MV-4-11 (cell line): ENCODE measurements at regions not wholly inside any gene's neighbourhood (a gene's known extent, or its start where the extent isn't known, plus 50 kb on each side); places are given as distances from the start of the nearest gene placed in this dataset.

ENCODE experiments used
- DNase-seq: peaks from one replicate; lab custom pipeline; 2025; lab: John Stamatoyannopoulos, UW

DNA sequence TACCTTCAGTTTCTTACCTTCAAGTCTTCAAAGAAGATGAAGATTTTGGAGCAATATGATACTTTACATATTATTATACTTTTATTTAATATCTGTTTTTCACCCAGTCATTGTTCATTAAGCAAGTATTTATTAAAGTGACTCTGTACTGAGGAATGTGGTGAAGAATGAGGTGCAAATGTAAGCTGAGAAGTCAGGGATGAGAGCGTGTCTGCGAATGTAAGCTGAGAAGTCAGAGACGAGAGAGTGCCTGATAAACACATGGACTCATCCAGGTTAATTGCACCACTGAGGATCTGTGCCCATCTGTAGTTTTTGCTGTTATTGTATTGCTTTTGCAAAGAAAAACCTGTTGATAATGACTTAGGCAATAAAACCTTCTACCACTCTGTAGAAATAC is 211.9 kb upstream of the FAR2 start:
- no peak for DNase-seq

DNA sequence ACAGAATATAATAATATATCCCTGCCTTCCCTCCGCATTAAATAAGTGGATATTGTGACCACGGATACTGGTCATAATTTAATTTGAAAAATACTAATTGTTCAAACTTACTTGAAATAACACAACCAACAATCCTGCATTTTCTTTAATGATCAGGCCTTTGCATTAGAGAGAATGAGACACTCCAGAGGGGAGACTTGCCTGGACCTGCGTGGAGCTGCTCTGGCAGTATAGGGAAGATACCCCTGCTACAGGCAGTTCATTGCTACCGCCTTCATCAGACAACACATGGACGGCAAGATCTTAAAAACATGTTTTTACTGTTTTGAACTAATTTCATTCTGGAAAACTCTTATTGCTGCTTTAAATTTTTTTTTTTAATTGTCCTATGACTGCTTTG is 211.0 kb upstream of the FAR2 start:
- DNase-seq = no peak

DNA sequence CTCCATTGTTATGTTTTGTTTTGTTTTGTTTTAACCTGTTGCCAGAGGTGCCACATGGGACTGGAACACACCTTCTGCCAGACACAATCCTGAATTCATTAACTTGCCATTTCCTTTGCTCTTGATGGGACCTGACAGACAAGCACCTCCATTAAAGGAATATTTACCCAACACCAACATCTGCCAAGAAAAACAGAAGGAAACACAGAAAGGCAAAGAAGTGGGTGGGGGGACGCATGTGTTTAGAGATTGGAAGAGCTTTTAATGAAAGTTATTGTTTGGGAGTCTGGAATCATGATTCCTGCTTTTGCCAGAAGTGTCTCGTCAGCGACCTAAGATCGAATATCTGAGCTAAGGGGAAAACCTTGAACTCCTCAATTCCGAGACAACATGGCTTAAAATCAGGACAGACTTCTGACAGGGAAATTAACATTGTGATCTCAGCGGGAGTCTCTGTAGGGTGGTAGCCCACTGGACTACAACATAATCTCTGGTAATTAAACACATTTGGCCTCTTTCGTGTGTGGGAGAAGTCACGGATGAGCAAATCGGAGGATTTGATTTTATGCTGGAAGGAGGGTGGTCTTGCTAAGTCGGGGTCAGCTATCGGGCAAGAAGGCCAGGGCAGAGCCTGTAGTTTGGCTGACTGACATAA is 210.4 kb upstream of the FAR2 start:
- no peak for DNase-seq

DNA sequence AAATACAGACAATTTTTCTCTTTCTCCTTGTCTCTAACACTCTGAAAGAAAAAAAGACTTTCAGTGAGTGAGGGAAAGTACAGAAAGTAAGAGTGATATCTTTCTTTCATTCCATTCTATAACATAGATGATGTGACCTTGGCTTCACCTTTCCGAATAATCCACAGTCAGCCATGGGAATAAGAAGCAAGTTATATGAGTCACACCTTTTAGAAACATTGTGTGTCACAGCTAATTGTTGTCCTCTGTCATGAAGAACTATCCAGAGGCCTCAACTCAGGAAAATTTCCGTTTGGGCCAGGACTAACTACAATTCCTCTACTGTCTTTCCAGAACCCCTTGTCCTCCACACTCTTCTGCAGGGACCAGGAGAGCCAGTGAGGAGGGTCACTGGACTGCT is 209.7 kb upstream of the FAR2 start:
- DNase-seq = no peak

DNA sequence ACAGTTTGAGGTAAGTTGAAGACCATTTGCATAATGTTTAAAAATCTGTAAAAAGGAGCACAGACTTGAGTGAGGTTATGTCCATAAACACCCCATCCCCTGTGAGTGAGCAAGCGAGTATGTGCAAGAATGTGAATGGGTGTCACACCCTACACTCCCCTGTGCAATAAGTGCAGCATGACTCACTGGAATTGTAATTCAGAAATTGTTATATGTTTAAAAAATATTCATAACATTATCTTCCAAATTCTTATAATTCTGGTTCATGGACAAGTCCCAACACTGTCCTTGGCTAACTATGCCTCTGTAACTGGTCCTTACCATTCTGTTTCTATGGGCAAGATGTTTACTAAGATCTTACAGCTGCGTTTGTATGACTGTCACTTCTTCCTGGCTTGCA is 207.8 kb upstream of the FAR2 start:
- DNase-seq = no peak

DNA sequence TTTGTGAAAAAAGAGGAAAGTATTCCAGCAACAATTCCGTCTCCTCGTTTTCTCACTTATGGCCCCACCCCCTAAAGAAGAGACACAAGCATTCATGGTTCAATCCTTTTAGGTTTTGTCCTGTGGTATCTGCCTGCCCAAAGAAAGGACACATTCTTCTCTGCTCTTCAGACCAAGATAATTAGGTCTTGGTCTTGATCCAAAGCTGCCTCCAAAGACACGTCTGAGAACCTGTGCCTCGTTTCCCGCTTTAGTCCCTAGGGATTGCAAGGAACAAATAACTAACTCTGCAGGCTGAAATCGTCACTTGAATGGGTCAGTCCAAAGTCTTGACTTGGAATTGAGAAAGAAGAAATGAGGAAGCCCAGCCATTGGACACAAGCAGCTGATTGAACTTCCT is 202.7 kb upstream of the FAR2 start:
- DNase-seq = no peak

DNA sequence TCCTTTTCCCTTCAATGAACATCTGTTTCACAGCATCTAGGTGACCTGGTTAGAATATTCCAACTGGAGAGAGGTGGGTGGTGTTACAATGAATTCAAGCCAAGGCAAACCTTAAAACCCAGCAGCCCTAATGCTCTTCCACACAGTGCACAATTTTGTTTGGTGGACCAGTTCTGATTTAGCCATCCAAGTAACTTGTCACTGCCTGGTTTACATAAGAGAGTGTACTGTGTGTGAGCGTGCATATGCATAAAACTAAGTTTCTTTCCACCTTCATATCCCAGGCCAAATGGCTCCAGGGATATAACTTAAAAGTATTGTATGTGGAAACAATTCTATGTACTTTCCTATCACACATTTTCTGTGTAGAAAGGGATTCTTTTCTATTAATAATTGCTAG is 200.4 kb upstream of the FAR2 start:
- DNase-seq = no peak

DNA sequence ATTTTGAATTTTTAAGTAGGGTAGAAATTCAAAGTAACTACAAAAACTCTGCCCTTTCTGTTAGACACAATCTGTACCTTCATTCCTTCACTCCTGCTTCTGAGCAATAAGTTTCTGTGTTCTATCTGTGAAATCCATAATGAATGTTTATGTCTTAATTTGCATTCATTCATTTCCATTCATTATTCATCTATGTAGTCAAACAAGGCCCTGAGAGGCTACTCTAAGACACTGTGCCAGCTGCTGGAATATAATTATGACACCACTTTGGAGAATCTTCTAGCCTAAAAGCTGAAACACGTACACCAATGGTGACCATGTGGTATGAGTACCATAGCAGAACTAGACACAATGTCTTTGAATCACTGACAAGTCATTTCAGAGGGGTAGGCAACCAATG is 199.9 kb upstream of the FAR2 start:
- no peak for DNase-seq

DNA sequence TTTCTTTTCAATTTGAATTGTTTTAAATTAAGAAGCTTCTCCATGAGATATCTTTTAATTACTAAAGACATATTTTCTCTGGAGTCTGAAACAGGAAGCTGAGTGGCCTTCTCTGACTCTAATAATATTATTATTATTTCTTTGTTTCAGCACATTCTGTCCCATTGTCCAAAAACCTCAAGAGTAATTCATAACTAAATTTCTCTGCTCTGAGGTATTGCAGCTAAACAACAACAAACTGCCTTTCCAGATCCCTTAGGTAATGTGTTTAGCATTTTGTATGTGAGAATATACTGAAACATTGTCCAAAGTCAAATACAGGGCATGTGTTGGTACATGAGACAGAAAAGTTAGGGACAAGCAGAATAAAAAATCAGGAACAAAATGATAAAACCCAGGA is 199.0 kb upstream of the FAR2 start:
- no peak for DNase-seq

DNA sequence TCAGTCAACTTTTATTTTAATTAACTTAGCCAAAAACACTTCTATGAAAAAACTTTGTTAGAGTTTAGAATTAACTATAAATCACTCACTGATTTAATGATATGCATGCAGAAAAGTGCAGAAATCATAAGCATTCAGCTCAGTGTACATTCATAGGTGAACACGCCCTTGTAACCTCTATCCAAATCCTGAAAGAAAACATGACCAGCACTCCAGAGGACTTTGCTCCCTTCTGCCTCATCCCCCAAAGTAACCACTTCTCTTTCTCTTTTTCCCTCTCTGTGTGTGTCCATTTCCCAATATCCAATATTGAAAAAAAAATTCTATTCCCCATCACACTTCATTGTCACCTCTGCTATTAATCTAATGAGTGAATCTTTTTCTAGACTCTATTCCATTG is 197.1 kb upstream of the FAR2 start:
- DNase-seq = no peak

DNA sequence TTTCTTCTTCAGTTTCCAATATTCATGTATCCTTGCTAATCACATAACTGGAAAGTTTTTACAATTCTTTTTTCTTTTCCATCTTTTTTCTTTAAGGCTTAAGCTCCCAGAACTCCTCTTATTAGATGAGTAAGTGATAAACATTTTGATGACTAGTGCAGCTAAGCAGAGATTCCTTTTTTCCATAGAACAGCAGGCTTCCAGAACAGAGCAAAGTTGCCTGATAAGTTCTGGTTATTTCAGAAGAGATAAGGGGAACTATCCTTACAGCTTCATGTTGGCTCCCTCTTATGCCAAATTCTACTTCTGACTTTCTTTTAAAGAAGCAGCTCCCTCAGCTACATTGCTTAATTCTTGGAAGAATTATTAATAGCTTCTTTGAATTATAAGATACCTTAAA is 194.7 kb upstream of the FAR2 start:
- DNase-seq = no peak

DNA sequence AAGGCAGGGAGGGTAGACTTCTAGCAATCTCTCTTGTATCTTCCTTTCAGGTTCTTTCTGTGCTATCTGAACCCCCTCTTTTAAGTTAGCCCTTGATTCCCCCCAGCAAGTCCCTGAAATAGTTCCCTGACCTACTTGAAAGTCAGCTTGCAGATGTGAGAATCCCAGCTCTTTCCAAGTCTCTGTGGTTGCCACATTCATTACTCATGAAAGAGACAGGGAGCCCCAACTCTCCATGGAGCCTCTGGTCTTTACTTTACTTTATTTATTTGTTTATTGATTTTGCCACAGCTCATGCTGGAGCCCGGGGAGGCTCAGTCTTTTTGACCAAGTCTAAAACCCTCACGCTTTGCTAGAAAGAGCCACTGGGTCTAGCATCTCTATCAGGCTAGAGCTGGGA is 193.6 kb upstream of the FAR2 start:
- no peak for DNase-seq

DNA sequence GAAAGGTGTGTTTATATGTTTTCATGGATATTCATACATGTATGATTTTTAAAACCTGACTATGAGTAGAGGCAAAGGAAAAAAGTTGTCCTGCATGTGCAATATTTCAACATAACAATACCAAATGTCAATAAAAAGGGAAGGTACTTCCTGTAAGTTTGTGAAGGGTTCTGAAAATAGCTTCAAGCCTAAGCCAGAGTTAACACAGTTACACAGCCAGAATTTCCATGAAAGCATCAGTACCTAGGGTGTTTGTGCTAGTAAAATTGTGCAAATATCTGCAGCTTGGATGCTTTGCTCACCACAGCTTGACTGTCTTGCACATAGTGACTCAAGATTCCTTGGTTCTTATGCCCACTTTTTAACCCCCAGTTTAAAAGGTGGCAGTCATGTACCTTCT is 193.1 kb upstream of the FAR2 start:
- DNase-seq = no peak

DNA sequence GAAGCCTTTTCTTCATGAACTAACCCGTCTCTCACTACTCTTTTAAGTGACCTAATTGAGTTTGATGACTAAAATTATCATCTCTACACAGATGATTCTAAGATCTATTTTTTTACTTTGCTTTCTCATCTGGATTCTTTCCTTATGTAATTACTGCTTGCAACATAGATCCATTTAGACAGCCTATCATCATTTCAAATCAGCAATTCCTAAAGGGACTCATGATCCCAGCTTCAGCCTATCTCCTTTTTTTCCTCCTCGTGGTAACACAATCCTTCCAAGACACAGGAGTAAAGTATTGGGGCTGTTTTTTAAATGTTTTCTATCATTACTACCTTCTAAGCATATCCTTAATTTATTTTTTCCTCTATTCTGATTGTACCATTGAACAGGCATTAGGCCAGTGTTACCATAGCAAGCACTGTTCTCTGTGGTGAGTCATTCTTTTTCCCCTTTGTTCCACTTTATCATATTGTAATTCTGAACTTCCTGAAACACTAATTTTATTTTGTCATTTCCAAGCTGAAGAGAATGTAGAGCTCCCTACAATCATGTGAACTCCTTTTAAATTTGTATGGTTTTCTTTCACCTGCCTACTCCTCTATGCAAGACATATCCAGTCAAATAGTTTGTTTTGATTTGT is 190.4 kb upstream of the FAR2 start:
- no peak for DNase-seq

DNA sequence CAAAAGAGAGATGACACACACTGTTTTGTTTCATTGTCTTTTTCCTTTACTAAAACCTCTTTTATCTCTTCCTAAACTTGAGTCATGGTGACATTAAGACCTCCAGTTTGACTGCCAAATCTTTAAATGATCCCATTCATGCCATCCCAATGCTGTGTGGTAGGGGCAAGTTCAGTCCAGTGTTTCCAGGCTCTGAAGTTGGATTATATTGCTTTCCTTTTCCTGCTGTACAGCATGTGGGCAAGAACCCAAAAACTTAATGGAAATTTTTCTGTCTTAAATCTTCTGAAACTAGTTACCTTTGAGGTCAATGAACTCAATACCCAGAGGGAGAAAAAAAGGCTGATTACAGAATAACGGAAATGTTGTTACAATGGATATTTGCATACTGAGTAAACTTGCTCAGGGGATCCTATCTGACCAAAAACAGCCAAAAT is 187.1 kb upstream of the FAR2 start:
- no peak for DNase-seq

DNA sequence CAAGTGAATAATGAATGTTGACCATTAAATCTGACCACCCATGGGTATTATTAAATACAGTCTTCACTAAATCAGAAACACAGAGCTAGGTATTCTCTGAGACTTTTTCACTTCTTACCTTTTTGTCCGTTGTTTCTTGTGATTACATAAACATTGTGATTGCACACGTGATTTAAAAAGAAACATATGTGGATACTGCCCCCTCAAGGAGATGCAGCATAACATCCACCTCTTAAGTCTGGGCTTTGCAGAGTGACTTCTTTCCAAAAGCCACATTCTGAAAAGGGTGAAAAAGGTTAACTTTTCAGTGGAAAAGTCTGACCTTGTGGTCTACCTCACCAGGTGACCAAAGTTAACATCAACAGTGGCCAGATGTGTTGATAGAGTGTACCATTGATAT is 185.5 kb upstream of the FAR2 start:
- DNase-seq = peak; percentile 10

DNA sequence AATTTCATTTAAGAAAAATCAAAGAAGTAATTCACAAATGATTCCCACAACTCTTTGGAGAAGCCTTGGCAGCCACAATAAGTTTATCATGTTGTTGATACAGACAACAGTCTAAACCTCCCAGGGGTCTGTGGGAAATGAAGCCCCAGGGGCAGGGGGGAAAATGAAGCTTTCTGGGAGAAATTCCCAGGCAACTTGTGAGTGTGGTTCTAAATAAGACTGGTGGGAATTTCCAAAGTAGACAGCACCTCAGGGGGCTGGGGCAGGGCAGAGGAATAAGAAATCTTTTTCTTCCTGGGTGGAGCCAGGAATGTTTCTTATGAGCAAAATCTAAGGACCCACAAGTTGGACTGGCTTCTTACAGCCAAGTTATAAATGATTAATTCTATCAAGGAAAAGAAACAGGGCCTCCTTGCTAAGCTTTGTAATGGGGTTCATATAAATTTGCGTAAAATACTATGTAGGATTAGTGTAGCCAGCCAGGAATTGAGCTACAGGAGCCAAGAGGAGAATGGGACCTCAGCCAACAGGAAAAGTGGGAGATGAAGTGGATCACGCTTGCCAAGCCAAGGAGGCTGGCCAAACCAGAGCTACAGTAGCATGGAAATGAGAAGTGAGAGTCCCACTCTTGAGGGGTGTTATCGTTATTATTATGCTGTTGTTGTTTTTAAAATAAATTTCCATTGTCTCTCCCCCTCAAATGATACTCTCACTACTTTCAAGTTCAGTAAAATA is 182.9 kb upstream of the FAR2 start:
- DNase-seq = no peak

DNA sequence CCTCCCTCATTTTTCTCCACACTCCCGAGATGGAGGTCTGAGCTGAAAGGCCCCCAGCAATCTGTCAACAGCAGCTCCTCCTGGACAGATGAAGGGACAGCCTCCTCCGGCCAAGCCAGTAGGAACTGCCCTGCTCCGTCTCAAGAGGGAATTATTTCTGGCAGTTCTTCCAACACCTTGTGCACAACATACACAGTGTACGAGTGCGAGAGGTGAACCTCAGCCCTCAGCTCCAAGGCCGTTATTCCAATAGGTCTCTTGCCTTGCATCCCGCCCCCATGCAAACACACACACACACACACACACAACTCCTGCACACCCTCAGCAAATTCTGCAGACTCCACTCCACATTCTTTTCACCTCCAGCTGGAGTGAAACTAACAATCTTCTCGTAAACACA is 181.7 kb upstream of the FAR2 start:
- DNase-seq = no peak

DNA sequence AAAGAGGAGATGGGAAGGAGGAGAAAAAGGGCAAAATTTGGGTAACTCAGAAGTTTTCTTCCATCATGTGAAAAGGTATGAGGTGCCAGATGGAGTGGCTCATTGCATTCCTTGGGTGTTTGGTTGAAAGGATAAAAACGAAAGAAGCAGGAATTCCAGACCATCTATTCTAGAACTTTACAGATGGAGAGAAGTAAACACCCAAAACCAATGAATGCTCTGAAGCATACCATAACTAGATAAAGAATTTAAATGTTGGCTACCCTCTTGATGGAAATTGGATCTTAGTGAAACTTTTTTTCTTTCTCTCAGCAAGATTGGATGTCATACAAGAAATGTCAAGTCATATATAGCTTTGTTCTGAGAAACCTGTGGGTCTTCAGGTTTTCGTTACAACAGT is 175.6 kb upstream of the FAR2 start:
- DNase-seq = no peak

DNA sequence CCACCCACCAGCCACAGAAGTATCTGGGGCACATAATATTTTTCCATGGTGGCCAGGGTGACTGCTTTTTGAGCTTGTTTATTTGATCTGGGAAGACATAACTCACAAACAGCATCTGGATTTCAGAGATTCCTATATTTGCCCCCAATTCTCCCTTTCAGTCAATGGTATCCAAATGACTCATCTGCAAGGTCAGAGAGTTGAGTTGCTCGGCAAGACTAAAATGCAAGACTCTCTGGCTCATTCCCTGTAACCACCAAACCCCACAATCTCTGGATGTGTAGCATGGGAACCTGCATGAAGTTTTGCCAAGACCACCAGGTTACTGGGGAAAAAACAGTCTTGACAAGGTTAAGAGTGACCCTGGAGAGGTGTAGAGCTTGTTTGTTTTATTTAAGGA is 174.9 kb upstream of the FAR2 start:
- DNase-seq = no peak

DNA sequence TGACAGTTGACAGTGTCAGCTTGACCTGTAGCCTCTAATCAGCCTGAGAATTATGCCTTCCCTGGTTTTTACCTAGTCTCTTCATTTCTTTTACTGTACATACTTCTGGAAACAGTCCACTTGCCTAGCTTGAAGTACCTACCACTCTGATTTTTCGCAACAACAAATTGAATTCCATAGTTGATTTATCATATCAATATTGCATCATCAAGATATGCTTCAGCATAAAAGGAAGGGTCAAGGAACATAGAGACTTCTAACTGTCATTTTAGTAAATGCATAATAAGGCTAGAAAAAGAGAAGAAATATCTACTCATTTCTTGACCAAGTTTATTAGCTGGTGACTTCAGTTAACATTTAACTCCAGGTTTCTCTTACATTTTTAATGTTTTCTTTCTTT is 174.2 kb upstream of the FAR2 start:
- no peak for DNase-seq

DNA sequence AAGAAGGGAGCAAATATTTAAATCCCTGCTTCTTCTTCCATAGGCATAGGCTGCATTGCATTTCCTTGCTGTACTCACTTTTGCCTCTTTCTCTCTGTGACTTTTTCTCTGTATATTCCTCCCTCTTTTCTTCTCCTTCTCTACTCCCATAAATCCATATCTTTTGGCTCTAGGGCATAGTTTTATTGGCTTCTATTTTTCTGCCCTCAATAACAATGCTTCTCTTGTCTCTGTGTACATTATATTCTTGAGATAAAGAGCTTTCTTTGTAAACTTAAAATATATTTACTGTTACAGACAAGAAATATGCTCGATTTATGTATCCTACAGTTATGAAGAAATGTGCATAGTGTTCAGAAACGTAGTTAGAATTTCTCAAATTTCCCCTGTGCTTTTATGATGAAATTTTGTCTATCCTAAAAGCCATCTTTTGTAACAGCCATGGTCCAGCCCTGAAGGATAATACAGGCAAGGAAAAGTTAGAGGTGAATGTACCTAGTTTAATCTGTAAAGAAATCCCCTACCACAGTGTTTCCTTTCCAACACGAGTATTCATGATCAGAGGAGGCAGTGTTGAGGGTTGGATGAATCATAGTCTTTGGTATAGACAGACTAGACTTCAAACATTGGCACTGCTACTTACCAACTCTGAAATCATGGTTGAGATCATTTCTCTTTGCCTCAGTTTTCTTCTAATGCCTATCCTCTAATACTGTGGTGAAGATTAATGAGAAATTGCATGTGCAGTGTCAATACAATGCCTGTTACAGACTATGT is 173.3 kb upstream of the FAR2 start:
- no peak for DNase-seq

DNA sequence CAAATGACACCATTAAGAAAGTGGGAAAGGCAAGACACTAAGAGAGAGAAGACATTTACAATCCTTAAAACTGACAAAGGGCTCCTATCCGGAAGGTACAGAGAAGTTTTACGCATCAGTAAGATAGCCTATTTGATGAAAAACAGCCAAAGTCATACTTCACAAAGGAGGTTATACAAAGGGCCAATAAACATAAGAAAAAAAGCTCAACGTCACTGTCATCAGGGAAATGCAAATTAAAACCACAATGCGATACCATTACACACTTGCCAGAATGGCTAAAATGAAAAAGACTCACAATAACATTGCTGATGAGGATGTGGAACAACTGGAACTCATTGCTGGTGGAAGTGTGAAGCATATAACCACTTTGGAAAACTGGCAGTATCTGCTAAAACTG is 168.6 kb upstream of the FAR2 start:
- DNase-seq = no peak
